SK-N-SH (cell line): ENCODE measurements at regions not wholly inside any gene's neighbourhood (a gene's known extent, or its start where the extent isn't known, plus 50 kb on each side); places are given as distances from the start of the nearest gene placed in this dataset.

Source experiments
- JUND ChIP-seq: IDR thresholded peaks from 2 replicates; pipeline ENCODE4 v1.4.0; 2012
- TF ChIP-seq, protein P1 (sequence below): fragments of 200-600 bp; sonication (generic); IDR thresholded peaks from 2 replicates; pipeline ENCODE4 v1.6.1; 2017; ENCODE audit warnings: antibody characterized with exemption, mild to moderate bottlenecking, moderate library complexity
- TF ChIP-seq, protein P2 (sequence below): IDR thresholded peaks from 2 replicates; pipeline ENCODE4 v1.4.0; 2012; ENCODE audit warnings: low read depth, borderline replicate concordance

DNA sequence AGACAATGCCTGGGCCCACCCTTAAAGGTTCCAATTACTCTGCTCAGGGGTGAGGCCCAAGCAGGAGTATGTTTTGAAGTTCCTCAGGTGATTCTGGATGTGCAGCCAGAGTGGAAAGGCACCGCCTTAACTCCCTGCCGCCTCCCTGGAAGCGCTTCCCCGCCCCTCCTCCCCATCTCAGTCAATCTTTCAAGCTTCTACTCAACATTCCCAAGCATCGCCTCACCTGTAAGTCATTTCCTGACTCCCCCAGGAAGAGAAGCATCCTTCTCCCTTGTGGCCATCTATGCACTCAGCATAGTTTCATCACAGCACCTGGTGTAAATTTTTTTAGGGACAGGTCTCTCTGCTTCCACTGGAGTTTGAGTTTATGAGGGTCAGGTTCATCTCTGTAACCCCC is 67.5 kb downstream of the MYL12B start:
- TF ChIP-seq, protein P1, sequence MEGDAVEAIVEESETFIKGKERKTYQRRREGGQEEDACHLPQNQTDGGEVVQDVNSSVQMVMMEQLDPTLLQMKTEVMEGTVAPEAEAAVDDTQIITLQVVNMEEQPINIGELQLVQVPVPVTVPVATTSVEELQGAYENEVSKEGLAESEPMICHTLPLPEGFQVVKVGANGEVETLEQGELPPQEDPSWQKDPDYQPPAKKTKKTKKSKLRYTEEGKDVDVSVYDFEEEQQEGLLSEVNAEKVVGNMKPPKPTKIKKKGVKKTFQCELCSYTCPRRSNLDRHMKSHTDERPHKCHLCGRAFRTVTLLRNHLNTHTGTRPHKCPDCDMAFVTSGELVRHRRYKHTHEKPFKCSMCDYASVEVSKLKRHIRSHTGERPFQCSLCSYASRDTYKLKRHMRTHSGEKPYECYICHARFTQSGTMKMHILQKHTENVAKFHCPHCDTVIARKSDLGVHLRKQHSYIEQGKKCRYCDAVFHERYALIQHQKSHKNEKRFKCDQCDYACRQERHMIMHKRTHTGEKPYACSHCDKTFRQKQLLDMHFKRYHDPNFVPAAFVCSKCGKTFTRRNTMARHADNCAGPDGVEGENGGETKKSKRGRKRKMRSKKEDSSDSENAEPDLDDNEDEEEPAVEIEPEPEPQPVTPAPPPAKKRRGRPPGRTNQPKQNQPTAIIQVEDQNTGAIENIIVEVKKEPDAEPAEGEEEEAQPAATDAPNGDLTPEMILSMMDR: no peak
- TF ChIP-seq, protein P2, sequence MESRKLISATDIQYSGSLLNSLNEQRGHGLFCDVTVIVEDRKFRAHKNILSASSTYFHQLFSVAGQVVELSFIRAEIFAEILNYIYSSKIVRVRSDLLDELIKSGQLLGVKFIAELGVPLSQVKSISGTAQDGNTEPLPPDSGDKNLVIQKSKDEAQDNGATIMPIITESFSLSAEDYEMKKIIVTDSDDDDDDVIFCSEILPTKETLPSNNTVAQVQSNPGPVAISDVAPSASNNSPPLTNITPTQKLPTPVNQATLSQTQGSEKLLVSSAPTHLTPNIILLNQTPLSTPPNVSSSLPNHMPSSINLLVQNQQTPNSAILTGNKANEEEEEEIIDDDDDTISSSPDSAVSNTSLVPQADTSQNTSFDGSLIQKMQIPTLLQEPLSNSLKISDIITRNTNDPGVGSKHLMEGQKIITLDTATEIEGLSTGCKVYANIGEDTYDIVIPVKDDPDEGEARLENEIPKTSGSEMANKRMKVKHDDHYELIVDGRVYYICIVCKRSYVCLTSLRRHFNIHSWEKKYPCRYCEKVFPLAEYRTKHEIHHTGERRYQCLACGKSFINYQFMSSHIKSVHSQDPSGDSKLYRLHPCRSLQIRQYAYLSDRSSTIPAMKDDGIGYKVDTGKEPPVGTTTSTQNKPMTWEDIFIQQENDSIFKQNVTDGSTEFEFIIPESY: no peak
- no peak for TF ChIP-seq JUND
